ENCODE measurements at regions not wholly inside any gene's neighbourhood (a gene's known extent, or its start where the extent isn't known, plus 50 kb on each side); places are given as distances from the start of the nearest gene placed in this dataset.

- TF ChIP-seq, protein P1, sequence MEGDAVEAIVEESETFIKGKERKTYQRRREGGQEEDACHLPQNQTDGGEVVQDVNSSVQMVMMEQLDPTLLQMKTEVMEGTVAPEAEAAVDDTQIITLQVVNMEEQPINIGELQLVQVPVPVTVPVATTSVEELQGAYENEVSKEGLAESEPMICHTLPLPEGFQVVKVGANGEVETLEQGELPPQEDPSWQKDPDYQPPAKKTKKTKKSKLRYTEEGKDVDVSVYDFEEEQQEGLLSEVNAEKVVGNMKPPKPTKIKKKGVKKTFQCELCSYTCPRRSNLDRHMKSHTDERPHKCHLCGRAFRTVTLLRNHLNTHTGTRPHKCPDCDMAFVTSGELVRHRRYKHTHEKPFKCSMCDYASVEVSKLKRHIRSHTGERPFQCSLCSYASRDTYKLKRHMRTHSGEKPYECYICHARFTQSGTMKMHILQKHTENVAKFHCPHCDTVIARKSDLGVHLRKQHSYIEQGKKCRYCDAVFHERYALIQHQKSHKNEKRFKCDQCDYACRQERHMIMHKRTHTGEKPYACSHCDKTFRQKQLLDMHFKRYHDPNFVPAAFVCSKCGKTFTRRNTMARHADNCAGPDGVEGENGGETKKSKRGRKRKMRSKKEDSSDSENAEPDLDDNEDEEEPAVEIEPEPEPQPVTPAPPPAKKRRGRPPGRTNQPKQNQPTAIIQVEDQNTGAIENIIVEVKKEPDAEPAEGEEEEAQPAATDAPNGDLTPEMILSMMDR (IDR thresholded peaks at IDR 0.05 in 4 of 5, conservative IDR thresholded peaks at IDR 0.05 in 1 of 5): no peak
- no peak for TF ChIP-seq POLR2A (IDR thresholded peaks at IDR 0.05)
Measured at GRCh38 chrY:20961512-20961911, 205.6 kb downstream of the RPS4Y2 start.
